Fibroblast of peridontal ligament (primary cell): ENCODE measurements at regions not wholly inside any gene's neighbourhood (a gene's known extent, or its start where the extent isn't known, plus 50 kb on each side); places are given as distances from the start of the nearest gene placed in this dataset.
"Not testable (repeated sequence)": the region's sequence is repeated elsewhere in the genome, so short reads cannot be mapped to it uniquely, and the experiment has no call there.

Experiments used
- DNase-seq: peaks from one replicate; pipeline ENCODE4 v3.0.0-alpha.2; 2010; ENCODE audit errors: extremely low read depth

DNA sequence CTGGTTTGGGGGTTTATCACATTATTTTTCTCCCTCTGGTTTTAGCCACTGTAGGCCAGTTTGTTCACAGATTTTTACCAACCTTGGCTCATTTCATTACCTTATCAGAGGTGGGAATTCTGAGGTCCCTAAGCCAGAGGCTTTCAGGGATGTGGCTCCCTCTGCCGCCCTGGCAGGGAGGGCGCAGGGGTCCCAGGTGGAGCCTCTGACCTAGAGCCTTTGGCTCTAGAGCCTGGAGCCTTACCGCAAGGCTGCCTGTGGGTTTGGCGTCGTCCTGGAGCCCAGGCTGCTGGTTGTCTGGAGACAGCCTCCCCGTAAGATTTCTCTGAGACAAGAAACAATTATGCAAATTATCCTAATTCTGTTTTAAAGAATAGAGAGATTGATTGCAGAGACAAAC, 188.0 kb downstream of the LMLN start:
- not testable (repeated sequence) for DNase-seq

DNA sequence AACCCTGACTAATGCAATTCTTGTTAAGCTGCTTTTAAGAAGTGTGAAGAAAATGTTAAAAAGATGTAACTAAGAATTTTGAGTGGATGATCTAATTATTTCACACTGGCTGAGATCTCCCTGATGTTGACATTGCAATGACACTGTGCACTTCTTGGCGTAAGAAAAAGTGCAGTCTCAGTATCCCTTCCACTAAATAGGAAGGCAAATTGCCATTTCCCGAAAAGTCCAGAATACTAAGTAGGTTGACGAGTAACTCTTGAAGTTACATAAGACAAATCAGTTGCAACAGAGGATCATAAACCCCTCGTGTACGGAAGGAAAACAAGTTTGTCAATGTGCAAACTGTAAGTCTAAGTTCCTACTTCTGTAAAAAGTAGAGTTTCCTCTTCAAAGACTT, 189.9 kb downstream of the LMLN start:
- DNase-seq, result not testable (repeated sequence)

DNA sequence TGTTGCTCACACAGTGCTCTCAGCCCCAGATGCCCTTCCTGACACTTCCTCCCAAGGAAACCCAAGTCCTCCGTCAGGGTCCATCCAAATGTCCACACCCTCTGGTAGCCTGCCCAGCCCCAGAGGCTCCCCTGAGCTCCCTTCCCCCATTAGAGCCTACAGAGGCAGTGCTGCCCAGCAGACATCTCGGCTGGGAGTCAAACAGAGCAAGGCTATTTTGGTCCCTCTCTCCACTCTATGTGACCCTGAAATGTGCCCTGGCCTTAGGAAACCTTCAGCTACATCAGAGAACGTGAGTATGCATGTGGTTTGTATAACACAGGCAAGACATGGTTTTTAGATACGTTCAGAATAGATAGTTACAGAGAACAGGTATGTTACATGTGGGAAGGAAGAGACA, 191.8 kb downstream of the LMLN start:
- not testable (repeated sequence) for DNase-seq

DNA sequence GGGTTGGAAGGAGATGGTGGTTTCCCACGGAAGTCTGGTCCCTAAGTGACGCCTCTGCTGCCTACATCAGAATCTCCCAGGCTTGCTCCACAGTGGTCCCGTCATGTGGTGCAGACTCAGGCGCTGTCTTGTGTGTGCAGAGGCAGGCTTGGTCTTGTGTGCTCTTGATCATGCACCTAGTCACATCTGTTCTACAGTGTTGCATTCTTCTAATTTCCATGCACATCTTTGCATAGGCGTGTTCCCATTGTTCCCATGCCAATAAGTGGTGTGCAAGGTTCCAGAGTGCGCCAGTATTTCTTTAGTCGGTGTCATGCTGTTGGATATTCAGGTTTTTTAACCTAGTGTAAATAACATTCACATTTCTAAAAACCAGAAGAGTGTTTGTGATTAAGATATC, 195.8 kb downstream of the LMLN start:
- not testable (repeated sequence) for DNase-seq

DNA sequence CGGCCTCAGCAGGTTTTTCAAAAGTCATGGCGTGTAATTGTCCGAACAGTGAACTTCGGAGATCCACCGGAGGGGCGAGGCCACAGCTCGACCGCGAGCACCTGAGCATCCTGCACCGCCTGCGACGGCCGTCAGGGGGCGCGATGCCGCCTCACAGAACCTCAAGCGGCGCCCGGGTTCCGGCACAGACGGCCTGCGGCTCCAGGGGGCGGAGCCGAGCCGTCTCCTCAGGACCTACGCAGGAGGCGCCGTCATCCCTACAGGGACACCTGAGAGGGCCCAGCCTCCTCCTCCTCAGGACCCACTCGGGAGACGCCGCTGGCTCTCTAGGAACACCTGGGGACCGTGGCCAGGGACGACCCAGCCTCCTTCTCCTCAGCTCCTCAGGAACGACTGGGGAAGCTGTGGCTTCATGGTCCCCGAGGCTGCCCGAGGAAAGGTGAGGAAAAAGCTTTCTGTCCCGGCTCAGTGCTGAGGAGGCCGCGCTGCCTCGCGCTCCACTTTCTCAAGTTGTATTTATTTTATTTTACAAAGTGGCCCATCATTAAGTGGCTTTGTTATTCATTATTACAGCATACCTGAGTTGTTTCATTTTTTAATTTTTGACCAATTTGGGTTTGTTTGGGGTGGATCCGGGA, 197.3 kb downstream of the LMLN start:
- not testable (repeated sequence) for DNase-seq

DNA sequence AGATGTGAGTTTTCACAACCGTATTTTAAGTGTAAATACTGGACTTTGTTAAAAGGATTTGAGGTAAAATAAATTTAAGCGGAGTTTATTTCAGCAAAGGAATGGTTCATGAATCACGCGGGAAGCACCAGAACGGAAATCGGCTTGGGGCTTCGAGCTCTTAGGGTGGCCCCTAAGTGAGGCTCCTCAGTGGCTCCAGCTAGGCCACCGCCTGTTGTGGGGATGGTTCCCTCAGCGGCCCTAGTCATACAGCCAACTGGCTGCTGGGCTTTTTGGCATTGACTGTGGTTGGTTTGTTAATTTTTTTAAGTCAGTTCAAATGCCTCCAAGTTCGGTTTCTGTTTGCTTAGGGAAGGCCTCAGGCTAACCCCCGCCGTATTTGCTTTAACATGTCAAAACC, 198.0 kb downstream of the LMLN start:
- DNase-seq, result not testable (repeated sequence)

DNA sequence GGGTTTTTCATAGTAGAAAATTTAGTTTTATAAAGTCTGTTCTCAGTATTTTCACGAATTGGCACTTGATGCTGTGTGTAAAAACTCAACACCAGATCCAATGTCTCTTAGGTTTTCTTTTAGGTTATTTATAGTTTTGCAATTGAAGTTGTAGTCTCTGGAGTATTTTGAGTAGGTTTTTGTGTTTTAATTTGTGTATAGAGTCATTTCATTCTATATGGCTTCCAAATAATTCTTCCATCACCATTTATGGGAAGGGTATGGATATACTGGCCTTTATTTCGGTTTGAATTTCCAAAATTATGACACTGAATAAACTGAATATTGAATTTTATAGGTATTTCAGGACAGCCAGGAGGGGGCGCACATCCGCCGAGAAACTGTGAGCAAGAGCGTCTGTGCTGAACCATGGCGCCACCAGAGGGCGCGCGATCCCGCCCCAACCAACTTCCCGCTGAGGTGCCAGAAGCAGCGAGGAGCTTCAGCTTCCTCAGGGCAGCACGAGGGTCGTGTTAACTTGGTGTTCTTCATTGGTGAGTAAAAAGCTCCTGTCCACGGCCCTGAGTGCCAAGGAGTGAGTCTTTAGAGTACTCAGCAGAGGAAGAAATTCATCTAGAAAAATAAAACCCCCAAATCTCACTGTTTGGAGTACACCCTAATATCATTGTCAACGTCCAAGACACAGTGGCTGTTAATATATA, 207.5 kb downstream of the LMLN start:
- peak; percentile 53 for DNase-seq

DNA sequence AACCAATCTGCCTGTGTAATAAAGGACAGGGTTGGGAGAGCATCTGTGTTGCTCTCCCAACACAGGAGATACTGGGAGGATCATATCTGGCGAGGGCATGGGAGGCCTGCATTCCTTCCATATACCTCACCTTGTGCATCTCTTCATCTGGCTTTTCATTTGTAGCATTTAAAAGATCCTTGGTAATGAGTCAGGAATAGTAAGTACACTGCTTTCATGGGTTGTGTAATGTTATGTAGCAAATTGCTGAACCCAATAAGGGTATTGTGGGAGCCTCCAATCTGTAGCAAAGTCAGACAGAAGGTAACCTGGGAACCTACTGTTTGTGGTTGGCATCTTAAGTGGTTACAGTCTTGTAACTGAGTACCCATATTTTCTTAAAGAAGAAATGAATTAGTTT, 210.8 kb downstream of the LMLN start:
- DNase-seq, result peak; percentile 8

DNA sequence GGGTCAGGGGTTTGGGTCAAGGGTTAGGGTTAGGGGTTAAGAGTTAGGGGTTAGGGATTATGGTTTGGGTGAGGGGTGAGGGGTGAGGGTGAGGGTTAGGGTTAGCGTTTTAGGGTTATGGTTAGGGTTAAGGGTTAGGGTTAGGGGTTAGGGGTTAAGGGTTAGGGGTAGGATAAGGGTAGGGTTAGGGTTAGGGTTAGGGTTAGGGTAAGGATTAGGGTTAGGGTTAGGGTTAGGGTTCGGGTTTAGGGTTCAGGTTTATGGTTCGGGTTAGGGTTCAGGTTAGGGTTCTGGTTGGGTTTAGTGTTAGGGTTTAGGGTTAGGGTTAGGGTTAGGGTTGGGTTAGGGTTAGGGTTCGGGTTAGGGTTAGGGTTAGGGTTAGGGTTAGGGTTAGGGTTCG, 213.1 kb downstream of the LMLN start:
- not testable (repeated sequence) for DNase-seq

DNA sequence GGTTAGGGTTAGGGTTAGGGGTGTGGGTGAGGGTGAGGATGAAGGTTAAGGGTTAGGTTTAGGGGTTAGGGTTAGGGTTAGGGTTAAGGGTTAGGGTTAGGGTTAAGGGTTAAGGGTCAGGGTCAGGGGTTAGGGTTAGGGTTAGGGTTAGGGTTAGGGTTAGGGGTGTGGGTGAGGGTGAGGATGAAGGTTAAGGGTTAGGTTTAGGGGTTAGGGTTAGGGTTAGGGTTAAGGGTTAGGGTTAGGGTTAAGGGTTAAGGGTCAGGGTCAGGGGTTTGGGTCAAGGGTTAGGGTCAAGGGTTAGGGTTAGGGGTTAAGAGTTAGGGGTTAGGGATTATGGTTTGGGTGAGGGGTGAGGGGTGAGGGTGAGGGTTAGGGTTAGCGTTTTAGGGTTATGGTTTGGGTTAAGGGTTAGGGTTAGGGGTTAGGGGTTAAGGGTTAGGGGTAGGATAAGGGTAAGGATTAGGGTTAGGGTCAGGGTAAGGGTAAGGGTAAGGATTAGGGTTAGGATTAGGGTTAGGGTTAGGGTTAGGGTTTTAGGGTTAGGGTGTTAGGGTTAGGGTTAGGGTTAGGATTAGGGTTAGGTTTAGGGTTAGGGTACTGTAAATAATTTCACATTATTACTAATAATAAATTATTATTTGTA, 214.0 kb downstream of the LMLN start:
- DNase-seq, result not testable (repeated sequence)
